Smooth muscle cell (in vitro differentiated cells): ENCODE measurements at regions not wholly inside any gene's neighbourhood (a gene's known extent, or its start where the extent isn't known, plus 50 kb on each side); places are given as distances from the start of the nearest gene placed in this dataset.

Experiments used
- DNase-seq: peaks from one replicate; lab custom pipeline; 2025; ENCODE audit not compliant: unreplicated experiment; lab: John Stamatoyannopoulos, UW
- H2AFZ ChIP-seq: fragments of 200-600 bp; sonication (generic); 2 replicates; pipeline ENCODE4 v1.6.0; 2016; ENCODE audit warnings: antibody characterized with exemption, low read depth, mild to moderate bottlenecking
- H3F3A ChIP-seq: fragments of 200-600 bp; sonication (generic); 2 replicates; pipeline ENCODE4 v1.6.0; 2017; ENCODE audit warnings: antibody characterized with exemption, low read depth
- H3K27ac ChIP-seq: fragments of 200-600 bp; sonication (generic); 2 replicates; pipeline ENCODE4 v1.5.1; 2016; ENCODE audit warnings: low read depth, mild to moderate bottlenecking
- H3K27me3 ChIP-seq: fragments of 200-600 bp; sonication (generic); 2 replicates; pipeline ENCODE4 v1.6.1; 2016; ENCODE audit warnings: low read depth, mild to moderate bottlenecking
- H3K36me3 ChIP-seq: fragments of 200-600 bp; sonication (generic); 2 replicates; pipeline ENCODE4 v1.5.1; 2016; ENCODE audit warnings: low read depth
- H3K4me1 ChIP-seq: fragments of 200-600 bp; sonication (generic); 2 replicates; pipeline ENCODE4 v1.5.1; 2016; ENCODE audit warnings: low read depth
- H3K4me2 ChIP-seq: fragments of 200-600 bp; sonication (generic); 2 replicates; pipeline ENCODE4 v1.6.0; 2016; ENCODE audit warnings: mild to moderate bottlenecking
- H3K4me3 ChIP-seq: fragments of 200-600 bp; sonication (generic); 2 replicates; pipeline ENCODE4 v1.5.1; 2016; ENCODE audit warnings: mild to moderate bottlenecking
- H3K79me2 ChIP-seq: fragments of 200-600 bp; sonication (generic); 2 replicates; pipeline ENCODE4 v1.6.0; 2016; ENCODE audit warnings: low read depth, mild to moderate bottlenecking
- H3K9ac ChIP-seq: fragments of 200-600 bp; sonication (generic); 2 replicates; pipeline ENCODE4 v1.6.0; 2016; ENCODE audit warnings: low read depth
- H3K9me3 ChIP-seq: fragments of 200-600 bp; sonication (generic); replicated peaks from 2 replicates; pipeline ENCODE4 v1.5.1; 2016; ENCODE audit warnings: low read depth
- H4K20me1 ChIP-seq: fragments of 200-600 bp; sonication (generic); 2 replicates; pipeline ENCODE4 v1.6.0; 2016; ENCODE audit warnings: low read depth
- WGBS: methylation state at CpG from one replicate; pipeline ENCODE4 v1.1.7; 2016; ENCODE audit warnings: low lambda C conversion rate; 5-methylcytosine and 5-hydroxymethylcytosine counted together
- TF ChIP-seq, protein P1 (sequence below): fragments of 200-600 bp; sonication (generic); IDR thresholded peaks from 2 replicates; pipeline ENCODE4 v1.5.1; 2017; ENCODE audit warnings: borderline replicate concordance, mild to moderate bottlenecking, antibody characterized with exemption; ENCODE audit not compliant: insufficient read depth, poor library complexity, severe bottlenecking

DNA sequence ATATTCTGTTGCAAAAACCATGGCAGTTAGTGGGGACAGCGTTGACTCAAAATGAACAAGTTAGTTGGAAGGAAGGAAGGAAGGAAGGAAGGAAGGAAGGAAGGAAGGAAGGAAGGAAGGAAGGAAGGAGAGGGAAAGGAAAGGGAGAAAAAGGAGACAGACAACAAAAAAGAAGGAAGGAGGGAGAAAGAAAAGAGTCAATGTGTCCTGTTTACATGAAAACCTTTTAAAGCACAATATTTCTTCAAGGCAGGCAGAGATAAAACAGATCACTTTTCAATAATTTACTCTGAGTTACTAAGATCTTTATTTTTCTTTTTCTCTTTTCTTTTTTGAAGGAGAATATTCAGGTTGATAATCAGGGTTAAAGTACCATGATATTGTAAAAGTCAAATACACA is 99.4 kb downstream of the CCER1 start:
- H3K27me3 ChIP-seq: peaks cover 9% of the 10 kb centered on the region
- no peak overlapping the region for H3K4me2 ChIP-seq
- WGBS: 100% methylated on average over 1 of the region's 1 CpG
- H3K4me1 ChIP-seq: no peaks in the 10 kb centered on the region
- H3K9me3 ChIP-seq: no peaks in the 10 kb centered on the region
- no peaks in the 10 kb centered on the region for H3K36me3 ChIP-seq
- no peak overlapping the region for H3K4me3 ChIP-seq
- H3F3A ChIP-seq: no peaks in the 10 kb centered on the region
- TF ChIP-seq, protein P1, sequence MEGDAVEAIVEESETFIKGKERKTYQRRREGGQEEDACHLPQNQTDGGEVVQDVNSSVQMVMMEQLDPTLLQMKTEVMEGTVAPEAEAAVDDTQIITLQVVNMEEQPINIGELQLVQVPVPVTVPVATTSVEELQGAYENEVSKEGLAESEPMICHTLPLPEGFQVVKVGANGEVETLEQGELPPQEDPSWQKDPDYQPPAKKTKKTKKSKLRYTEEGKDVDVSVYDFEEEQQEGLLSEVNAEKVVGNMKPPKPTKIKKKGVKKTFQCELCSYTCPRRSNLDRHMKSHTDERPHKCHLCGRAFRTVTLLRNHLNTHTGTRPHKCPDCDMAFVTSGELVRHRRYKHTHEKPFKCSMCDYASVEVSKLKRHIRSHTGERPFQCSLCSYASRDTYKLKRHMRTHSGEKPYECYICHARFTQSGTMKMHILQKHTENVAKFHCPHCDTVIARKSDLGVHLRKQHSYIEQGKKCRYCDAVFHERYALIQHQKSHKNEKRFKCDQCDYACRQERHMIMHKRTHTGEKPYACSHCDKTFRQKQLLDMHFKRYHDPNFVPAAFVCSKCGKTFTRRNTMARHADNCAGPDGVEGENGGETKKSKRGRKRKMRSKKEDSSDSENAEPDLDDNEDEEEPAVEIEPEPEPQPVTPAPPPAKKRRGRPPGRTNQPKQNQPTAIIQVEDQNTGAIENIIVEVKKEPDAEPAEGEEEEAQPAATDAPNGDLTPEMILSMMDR: no peak
- H3K9ac ChIP-seq: no peak overlapping the region
- no peaks in the 10 kb centered on the region for H4K20me1 ChIP-seq
- H3K27ac ChIP-seq: no peak overlapping the region
- no peak overlapping the region for H2AFZ ChIP-seq
- no peak for DNase-seq
- no peaks in the 10 kb centered on the region for H3K79me2 ChIP-seq

DNA sequence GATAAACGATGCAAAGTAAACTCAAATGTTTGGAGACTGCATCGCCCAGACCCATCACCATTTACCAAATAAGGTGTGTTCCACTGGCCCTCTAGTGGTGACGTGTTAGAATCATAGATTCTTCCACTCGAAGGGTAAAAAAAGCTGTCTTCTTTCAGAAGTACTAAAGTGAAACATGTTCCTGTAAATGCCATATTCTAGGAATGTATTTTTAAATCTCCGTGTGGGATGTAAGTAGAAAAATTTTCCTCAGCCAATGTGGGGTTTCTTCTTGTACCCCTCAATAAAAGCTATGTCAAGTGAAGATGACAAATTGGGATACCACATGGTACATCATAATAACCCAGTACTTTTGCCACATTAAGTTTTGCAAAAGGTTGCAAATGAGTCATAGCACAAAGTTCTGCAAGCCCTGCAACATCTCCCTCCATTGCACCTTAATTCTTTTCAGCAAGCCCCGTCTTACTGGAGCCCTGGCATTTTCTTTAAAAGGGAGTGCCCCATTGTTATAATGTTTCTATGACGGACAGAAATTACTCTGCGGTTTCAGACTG is 100.8 kb downstream of the CCER1 start:
- H4K20me1 ChIP-seq: no peaks in the 10 kb centered on the region
- no peaks in the 10 kb centered on the region for H3K79me2 ChIP-seq
- no peak for DNase-seq
- H3K9me3 ChIP-seq: no peaks in the 10 kb centered on the region
- H3K36me3 ChIP-seq: no peaks in the 10 kb centered on the region
- no peaks in the 10 kb centered on the region for H3K27me3 ChIP-seq
- H3K4me3 ChIP-seq: no peak overlapping the region
- WGBS: 30% methylated on average over 8 of the region's 8 CpGs
- peak overlapping the region; percentile 54 for H3K4me2 ChIP-seq
- TF ChIP-seq, protein P1: peak; percentile 87
- H3K4me1 ChIP-seq: no peaks in the 10 kb centered on the region
- no peak overlapping the region for H3K27ac ChIP-seq
- H2AFZ ChIP-seq: no peak overlapping the region
- no peak overlapping the region for H3K9ac ChIP-seq
- H3F3A ChIP-seq: no peaks in the 10 kb centered on the region

DNA sequence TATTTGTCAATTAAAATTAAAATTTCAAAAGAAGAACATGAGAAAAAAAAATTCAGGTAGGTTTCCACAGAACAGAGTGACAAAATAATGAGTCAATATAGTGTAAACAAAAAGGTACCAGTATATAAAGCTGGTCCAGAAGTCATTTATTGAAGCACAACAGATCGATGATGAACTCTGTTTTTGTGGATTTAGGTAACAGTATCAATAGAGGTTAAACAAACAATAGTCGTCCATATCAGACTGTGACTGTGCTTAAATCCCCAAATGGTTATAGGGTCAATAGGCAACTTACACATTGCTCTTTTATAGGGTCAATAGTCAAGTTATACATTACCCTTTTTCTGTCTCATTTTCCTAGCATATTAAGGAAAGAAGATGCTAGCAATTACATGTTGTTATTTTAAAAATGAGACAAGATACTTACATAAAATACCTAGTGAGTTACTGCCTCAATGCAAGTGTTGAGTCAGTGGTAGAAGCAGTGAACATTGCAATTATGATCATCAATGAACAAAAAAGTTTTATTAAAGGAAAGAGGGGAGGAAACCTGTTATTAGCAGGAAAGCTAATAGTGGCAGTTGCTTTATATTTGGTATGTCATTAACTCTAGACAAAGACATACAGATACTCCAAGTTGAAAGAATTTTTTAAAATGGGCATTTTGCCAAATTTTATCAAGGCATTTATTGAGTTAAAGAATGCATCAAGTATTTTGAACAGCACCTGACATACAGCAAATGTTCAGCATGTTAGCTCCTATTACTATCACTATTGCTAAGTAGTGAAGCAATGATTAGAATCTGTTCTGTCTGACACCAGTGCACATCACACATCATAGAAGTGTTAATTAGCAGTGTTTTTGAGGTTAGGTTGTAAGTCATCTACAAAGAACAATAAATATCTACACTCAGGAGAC is 102.9 kb downstream of the CCER1 start:
- Histone ChIP-seq H4K20me1 (no peaks in the 10 kb centered on the region), H3K4me1 (no peaks in the 10 kb centered on the region), H3K4me2 (no peak overlapping the region), H3K79me2 (no peaks in the 10 kb centered on the region), H3F3A (no peaks in the 10 kb centered on the region), H3K9me3 (no peaks in the 10 kb centered on the region), H3K4me3 (no peak overlapping the region), H3K27me3 (no peaks in the 10 kb centered on the region), H3K27ac (no peak overlapping the region), H3K9ac (no peak overlapping the region), H3K36me3 (no peaks in the 10 kb centered on the region), H2AFZ (no peak overlapping the region)
- DNase-seq: no peak
- TF ChIP-seq, protein P1: no peak
- 80% methylated on average over 2 of the region's 2 CpGs for WGBS
